Gastroesophageal sphincter (tissue), 4 donors: ENCODE measurements at regions not wholly inside any gene's neighbourhood (a gene's known extent, or its start where the extent isn't known, plus 50 kb on each side); places are given as distances from the start of the nearest gene placed in this dataset.

Source experiments
- ATAC-seq: fragments of 150-250 bp; one replicate; pipeline ENCODE4 v1.9.1; 2016; ENCODE audit warnings: mild to moderate bottlenecking, moderate library complexity
- H3K27ac ChIP-seq, 4 donors: fragments of 200-600 bp; sonication (generic) in 3 of 4; 1 replicate in 3 of 4; 2 replicates in 1 of 4; pipeline ENCODE4 v1.5.1; 2016 to 2019
- H3K27me3 ChIP-seq: fragments of 200-600 bp; sonication (generic); one replicate; pipeline ENCODE4 v1.5.1; 2019
- H3K36me3 ChIP-seq, 2 donors: fragments of 200-600 bp; sonication (generic); one replicate each; pipeline ENCODE4 v1.5.1; 2019; ENCODE audit warnings: control low read depth in 1 of 2
- H3K4me1 ChIP-seq, 3 donors: fragments of 200-600 bp; sonication (generic); 1 replicate in 2 of 3; 2 replicates in 1 of 3; pipeline ENCODE4 v1.5.1; 2016 to 2019; ENCODE audit warnings: control low read depth in 2 of 3
- H3K4me3 ChIP-seq, 2 donors: fragments of 200-600 bp; sonication (generic); one replicate each; pipeline ENCODE4 v1.5.1; 2019; ENCODE audit warnings: mild to moderate bottlenecking in 1 of 2, moderate library complexity in 1 of 2
- H3K9me3 ChIP-seq, 3 donors: fragments of 200-600 bp; sonication (generic); one replicate each; pipeline ENCODE4 v1.5.1; 2017 to 2019; ENCODE audit warnings: control low read depth in 2 of 3
- CTCF ChIP-seq, 4 experiments: fragments of 200-600 bp in 2 of 4; fragments of 450-650 bp in 2 of 4; sonication (generic) in 1 of 4; IDR thresholded peaks; one replicate each; pipeline ENCODE4 v1.5.1; 2017 to 2019; ENCODE audit warnings: antibody characterized with exemption in 4 of 4, mild to moderate bottlenecking in 2 of 4, moderate library complexity in 2 of 4
- EP300 ChIP-seq: sonication (generic); formaldehyde crosslinking; IDR thresholded peaks from one replicate; pipeline ENCODE4 v1.6.1; 2017; ENCODE audit warnings: antibody characterized with exemption, mild to moderate bottlenecking
- POLR2A ChIP-seq, 2 donors: fragments of 450-650 bp; IDR thresholded peaks; one replicate each; pipeline ENCODE4 v1.6.1; 2017; ENCODE audit warnings: antibody characterized with exemption in 2 of 2, mild to moderate bottlenecking in 2 of 2, moderate library complexity in 1 of 2
- POLR2AphosphoS5 ChIP-seq: sonication (generic); formaldehyde crosslinking; IDR thresholded peaks from one replicate; pipeline ENCODE4 v1.6.1; 2017; ENCODE audit warnings: antibody characterized with exemption
- WGBS, 2 donors: methylation state at CpG; one replicate each; pipeline ENCODE4 v1.1.5; 2018; ENCODE audit warnings: low coverage in 1 of 2; 5-methylcytosine and 5-hydroxymethylcytosine counted together

GRCh38 chr7:46969303-46970130 lies 612.4 kb downstream of the TNS3 start:
- H3K4me1 ChIP-seq, result no peaks in the 10 kb centered on the region
- TF ChIP-seq EP300 (no peak), POLR2AphosphoS5 (no peak), POLR2A (IDR thresholded peaks at IDR 0.05) (no peak), CTCF (IDR thresholded peaks at IDR 0.05) (no peak)
- H3K36me3 ChIP-seq, result no peaks in the 10 kb centered on the region
- ATAC-seq, result no peak
- WGBS, 2 donors, result 88 to 92% methylated on average over 3 to 11 of the region's 12 CpGs
- no peak overlapping the region for H3K27ac ChIP-seq
- no peaks in the 10 kb centered on the region for H3K27me3 ChIP-seq
- no peak overlapping the region for H3K4me3 ChIP-seq
- H3K9me3 ChIP-seq, result peaks cover 0 to 21% (median 0%) of the 10 kb centered on the region in 3 donors

- Histone ChIP-seq H3K9me3 (peaks cover 0 to 36% (median 3%) of the 10 kb centered on the region in 3 donors), H3K27me3 (no peaks in the 10 kb centered on the region), H3K4me3 (no peak overlapping the region), H3K27ac (no peak overlapping the region), H3K4me1 (no peaks in the 10 kb centered on the region), H3K36me3 (no peaks in the 10 kb centered on the region)
- ATAC-seq, result no peak
- TF ChIP-seq POLR2A (IDR thresholded peaks at IDR 0.05), result no peak
- TF ChIP-seq CTCF (IDR thresholded peaks at IDR 0.05), result no peak
- no peak for TF ChIP-seq EP300
- no peak for TF ChIP-seq POLR2AphosphoS5
- 95 to 100% methylated on average over 1 of the region's 1 CpG for WGBS, 2 donors
Measured at GRCh38 chr7:46968003-46968402, 613.9 kb downstream of the TNS3 start.

- Histone ChIP-seq H3K9me3 (peaks cover 0 to 57% (median 3%) of the 10 kb centered on the region in 3 donors), H3K4me1 (no peaks in the 10 kb centered on the region), H3K36me3 (no peaks in the 10 kb centered on the region), H3K27ac (no peak overlapping the region), H3K4me3 (no peak overlapping the region), H3K27me3 (no peaks in the 10 kb centered on the region)
- no peak for ATAC-seq
- TF ChIP-seq EP300, result no peak
- no peak for TF ChIP-seq CTCF (IDR thresholded peaks at IDR 0.05)
- no peak for TF ChIP-seq POLR2AphosphoS5
- TF ChIP-seq POLR2A (IDR thresholded peaks at IDR 0.05), result no peak
Measured at GRCh38 chr7:46963719-46964118, 618.2 kb downstream of the TNS3 start.

- Histone ChIP-seq H3K36me3 (no peaks in the 10 kb centered on the region), H3K27me3 (no peaks in the 10 kb centered on the region), H3K27ac (no peak overlapping the region), H3K4me3 (no peak overlapping the region), H3K9me3 (peaks cover 0 to 51% (median 3%) of the 10 kb centered on the region in 3 donors), H3K4me1 (no peaks in the 10 kb centered on the region)
- TF ChIP-seq EP300 (no peak), CTCF (IDR thresholded peaks at IDR 0.05) (no peak), POLR2A (IDR thresholded peaks at IDR 0.05) (no peak), POLR2AphosphoS5 (no peak)
- no peak for ATAC-seq
- WGBS, 2 donors, result 27 to 59% methylated on average over 2 to 3 of the region's 3 CpGs
Measured at GRCh38 chr7:46960970-46961369, 620.9 kb downstream of the TNS3 start.

- no peak overlapping the region for H3K4me3 ChIP-seq
- no peak for ATAC-seq
- no peaks in the 10 kb centered on the region for H3K36me3 ChIP-seq
- H3K27me3 ChIP-seq, result no peaks in the 10 kb centered on the region
- TF ChIP-seq POLR2A (IDR thresholded peaks at IDR 0.05) (no peak), POLR2AphosphoS5 (no peak), EP300 (no peak), CTCF (IDR thresholded peaks at IDR 0.05) (no peak)
- H3K27ac ChIP-seq, result no peak overlapping the region
- no peaks in the 10 kb centered on the region for H3K4me1 ChIP-seq
- WGBS, 2 donors, result 89 to 93% methylated on average over 5 of the region's 5 CpGs
- peaks cover 0 to 14% (median 0%) of the 10 kb centered on the region in 3 donors for H3K9me3 ChIP-seq
Measured at GRCh38 chr7:46957195-46957594, 624.7 kb downstream of the TNS3 start.
